ENCODE measurements at regions not wholly inside any gene's neighbourhood (a gene's known extent, or its start where the extent isn't known, plus 50 kb on each side); places are given as distances from the start of the nearest gene placed in this dataset.

DNA sequence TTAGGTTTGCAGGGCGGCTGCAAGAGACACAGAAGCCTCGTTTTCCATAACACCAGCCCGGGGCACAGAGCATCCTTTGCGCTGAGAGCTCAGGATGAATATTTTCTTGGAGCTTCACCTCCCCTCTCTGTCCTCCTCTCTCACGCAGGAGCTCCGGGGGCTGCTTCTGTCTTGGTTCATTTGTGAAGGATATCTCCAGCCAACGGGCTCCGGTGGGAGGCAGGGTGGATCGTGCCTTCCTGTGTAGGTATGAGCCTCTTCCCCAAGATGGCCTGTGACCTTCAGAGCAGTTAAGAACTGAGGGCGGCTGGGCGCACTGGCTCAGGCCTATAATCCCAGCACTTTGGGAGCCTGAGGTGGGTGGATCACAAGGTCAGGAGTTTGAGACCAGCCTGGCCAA is 319.0 kb upstream of the C1orf174 start:
- BruUV-seq (replicated peaks), result no TSS peak
- DNase-seq (ENCODE audit: low read depth, low spot score), result no peak
- CTCF ChIA-PET, result no interaction called here
- no peaks in the 10 kb centered on the region for H3K27me3 ChIP-seq (ENCODE audit: control insufficient read depth in 2 of 2, insufficient read depth in 2 of 2, low read length in 2 of 2)
- no peak overlapping the region for H3K4me3 ChIP-seq (replicated peaks in 1 of 3; ENCODE audit: insufficient read depth in 1 of 3, low read depth in 1 of 3, low read length in 3 of 3)
- no peak for FAIRE-seq
- H3K9me3 ChIP-seq (replicated peaks; ENCODE audit: control insufficient read depth, insufficient read depth, low read length), result peaks cover 5% of the 10 kb centered on the region
- dilution Hi-C loops (cut with MboI; ENCODE audit: extremely low pct_ligation_motif_present, low sequenced_read_pairs) (no loop called here), intact Hi-C loops (cut with micrococcal nuclease) (no loop called here)
- no peaks in the 10 kb centered on the region for H4K20me1 ChIP-seq (replicated peaks; ENCODE audit: control insufficient read depth, extremely low read depth, insufficient read depth, low read length)
- no peak overlapping the region for H3K27ac ChIP-seq (ENCODE audit: insufficient read depth, low read depth, low read length)
- no peaks in the 10 kb centered on the region for H3K36me3 ChIP-seq (ENCODE audit: control insufficient read depth in 2 of 2, extremely low read depth in 1 of 2, insufficient read depth in 2 of 2, low read length in 2 of 2)
- TF ChIP-seq POLR2A (IDR thresholded peaks at IDR 0.05; ENCODE audit: low read depth, low read length) (no peak), FOS (IDR thresholded peaks at IDR 0.05; ENCODE audit: borderline replicate concordance, insufficient read depth, low read length) (no peak), JUN (IDR thresholded peaks at IDR 0.05; ENCODE audit: borderline replicate concordance, insufficient read depth, insufficient read length, low read depth) (no peak), EZH2 (IDR thresholded peaks at IDR 0.05; ENCODE audit: borderline replicate concordance, low read depth, low read length, severe bottlenecking) (no peak), MYC (IDR thresholded peaks at IDR 0.05; ENCODE audit: low read depth, low read length) (no peak), POLR2AphosphoS5 (IDR thresholded peaks at IDR 0.05; ENCODE audit: insufficient read depth, low read depth, low read length) (no peak), GATA2 (IDR thresholded peaks at IDR 0.05; ENCODE audit: insufficient read depth, insufficient read length, low read depth, low read length) (no peak)
- TF ChIP-seq, protein P1, sequence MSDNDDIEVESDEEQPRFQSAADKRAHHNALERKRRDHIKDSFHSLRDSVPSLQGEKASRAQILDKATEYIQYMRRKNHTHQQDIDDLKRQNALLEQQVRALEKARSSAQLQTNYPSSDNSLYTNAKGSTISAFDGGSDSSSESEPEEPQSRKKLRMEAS (IDR thresholded peaks at IDR 0.05; ENCODE audit: insufficient read depth, insufficient read length), result no peak
- TF ChIP-seq, protein P2, sequence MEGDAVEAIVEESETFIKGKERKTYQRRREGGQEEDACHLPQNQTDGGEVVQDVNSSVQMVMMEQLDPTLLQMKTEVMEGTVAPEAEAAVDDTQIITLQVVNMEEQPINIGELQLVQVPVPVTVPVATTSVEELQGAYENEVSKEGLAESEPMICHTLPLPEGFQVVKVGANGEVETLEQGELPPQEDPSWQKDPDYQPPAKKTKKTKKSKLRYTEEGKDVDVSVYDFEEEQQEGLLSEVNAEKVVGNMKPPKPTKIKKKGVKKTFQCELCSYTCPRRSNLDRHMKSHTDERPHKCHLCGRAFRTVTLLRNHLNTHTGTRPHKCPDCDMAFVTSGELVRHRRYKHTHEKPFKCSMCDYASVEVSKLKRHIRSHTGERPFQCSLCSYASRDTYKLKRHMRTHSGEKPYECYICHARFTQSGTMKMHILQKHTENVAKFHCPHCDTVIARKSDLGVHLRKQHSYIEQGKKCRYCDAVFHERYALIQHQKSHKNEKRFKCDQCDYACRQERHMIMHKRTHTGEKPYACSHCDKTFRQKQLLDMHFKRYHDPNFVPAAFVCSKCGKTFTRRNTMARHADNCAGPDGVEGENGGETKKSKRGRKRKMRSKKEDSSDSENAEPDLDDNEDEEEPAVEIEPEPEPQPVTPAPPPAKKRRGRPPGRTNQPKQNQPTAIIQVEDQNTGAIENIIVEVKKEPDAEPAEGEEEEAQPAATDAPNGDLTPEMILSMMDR (IDR thresholded peaks at IDR 0.05; ENCODE audit: extremely low read depth in 1 of 2, insufficient read depth in 1 of 2, low read depth in 1 of 2, low read length in 2 of 2), result no peak
- H2AFZ ChIP-seq (ENCODE audit: low read depth, low read length), result no peak overlapping the region
- POLR2A ChIA-PET, result no interaction called here
- no peaks in the 10 kb centered on the region for H3K4me1 ChIP-seq (ENCODE audit: control insufficient read depth, extremely low read depth, insufficient read depth, low read length)
- H3K4me2 ChIP-seq (ENCODE audit: insufficient read depth, low read length), result no peak overlapping the region
- H3K79me2 ChIP-seq (ENCODE audit: control insufficient read depth, insufficient read depth, low read length), result no peaks in the 10 kb centered on the region
- H3K9me1 ChIP-seq (replicated peaks; ENCODE audit: control insufficient read depth, extremely low read depth, insufficient read depth, low read length), result no peaks in the 10 kb centered on the region
- no peak overlapping the region for H3K9ac ChIP-seq (replicated peaks; ENCODE audit: extremely low read depth, insufficient read depth, low read length)
